Keratinocyte (primary cell): ENCODE measurements at regions not wholly inside any gene's neighbourhood (a gene's known extent, or its start where the extent isn't known, plus 50 kb on each side); places are given as distances from the start of the nearest gene placed in this dataset.

Experiments
- DNase-seq: peaks from one replicate; pipeline ENCODE4 v3.0.0-alpha.2; 2011; ENCODE audit warnings: low read depth, missing footprints, low spot score
- FAIRE-seq: peaks from 2 replicates; lab custom pipeline; 2011; peaks lifted over from hg19 to GRCh38; lab: Jason Lieb, UNC
- H2AFZ ChIP-seq: 2 replicates; pipeline ENCODE4 v1.6.0; 2012; ENCODE audit warnings: low read length, control low read depth, inconsistent platforms; ENCODE audit not compliant: control insufficient read depth
- H3K27ac ChIP-seq: 2 replicates; pipeline ENCODE4 v1.5.1; 2011; ENCODE audit warnings: low read length; ENCODE audit not compliant: control insufficient read depth, insufficient read depth
- H3K27me3 ChIP-seq: 3 replicates; pipeline ENCODE4 v1.6.0; 2011; ENCODE audit warnings: low read length; ENCODE audit not compliant: control insufficient read depth, insufficient read depth; ENCODE audit errors: extremely low read depth
- H3K36me3 ChIP-seq, 2 experiments: 2 replicates in 1 of 2; 3 replicates in 1 of 2; pipeline ENCODE4 v1.5.1; 2011; ENCODE audit warnings: low read length in 2 of 2, mild to moderate bottlenecking in 1 of 2; ENCODE audit not compliant: control insufficient read depth in 2 of 2, insufficient read depth in 2 of 2; ENCODE audit errors: extremely low read depth in 1 of 2
- H3K4me1 ChIP-seq: 3 replicates; pipeline ENCODE4 v1.5.1; 2011; ENCODE audit warnings: low read length; ENCODE audit not compliant: control insufficient read depth, insufficient read depth; ENCODE audit errors: extremely low read depth
- H3K4me2 ChIP-seq: 3 replicates; pipeline ENCODE4 v1.6.0; 2011; ENCODE audit warnings: low read depth, low read length; ENCODE audit not compliant: control insufficient read depth, insufficient read depth; ENCODE audit errors: extremely low read depth
- H3K4me3 ChIP-seq, 3 experiments: fragments of 200-600 bp in 1 of 3; sonication (generic) in 1 of 3; 2 replicates in 2 of 3; 3 replicates in 1 of 3; pipeline ENCODE4 v1.5.1; 2011 to 2016; ENCODE audit warnings: low read length in 3 of 3, mild to moderate bottlenecking in 3 of 3, control low read depth in 2 of 3, inconsistent platforms in 1 of 3, low read depth in 1 of 3, mixed read lengths in 1 of 3, mixed run types in 1 of 3, moderate library complexity in 1 of 3; ENCODE audit not compliant: control insufficient read depth in 2 of 3, insufficient read depth in 2 of 3; ENCODE audit errors: extremely low read depth in 1 of 3
- H3K79me2 ChIP-seq: 2 replicates; pipeline ENCODE4 v1.6.0; 2012; ENCODE audit warnings: low read length; ENCODE audit not compliant: control insufficient read depth, insufficient read depth
- H3K9ac ChIP-seq: 3 replicates; pipeline ENCODE4 v1.6.0; 2011; ENCODE audit warnings: low read length; ENCODE audit not compliant: control insufficient read depth, insufficient read depth; ENCODE audit errors: extremely low read depth
- H3K9me1 ChIP-seq: 3 replicates; pipeline ENCODE4 v1.6.0; 2011; ENCODE audit warnings: low read length; ENCODE audit not compliant: control insufficient read depth, insufficient read depth; ENCODE audit errors: extremely low read depth
- H3K9me3 ChIP-seq: 2 replicates; pipeline ENCODE4 v1.5.1; 2012; ENCODE audit warnings: low read depth, low read length; ENCODE audit not compliant: control insufficient read depth
- H4K20me1 ChIP-seq: 3 replicates; pipeline ENCODE4 v1.6.0; 2011; ENCODE audit warnings: low read length; ENCODE audit not compliant: control insufficient read depth, insufficient read depth; ENCODE audit errors: extremely low read depth
- CTCF ChIP-seq, 3 experiments: IDR thresholded peaks in 1 of 3; conservative IDR thresholded peaks in 1 of 3; optimal IDR thresholded peaks in 1 of 3; 2 replicates in 2 of 3; 3 replicates in 1 of 3; pipeline versions ENCODE3 to v1.5.1; 2011; ENCODE audit warnings: low read length in 3 of 3, mild to moderate bottlenecking in 3 of 3, moderate library complexity in 2 of 3, control low read depth in 1 of 3, inconsistent platforms in 1 of 3; ENCODE audit not compliant: insufficient read depth in 2 of 3; ENCODE audit errors: extremely low read depth in 1 of 3
- EZH2 ChIP-seq: IDR thresholded peaks from one replicate; pipeline ENCODE4 v1.6.1; 2012; ENCODE audit warnings: inconsistent platforms, mild to moderate bottlenecking, low read length, moderate library complexity
- dilution Hi-C: fragments of 300-500 bp; cut with MboI; formaldehyde crosslinking; loops from one replicate; pipeline ENCODE4 v1.7.0; 2020; ENCODE audit warnings: low sequenced_read_pairs; ENCODE audit not compliant: extremely low pct_ligation_motif_present

- H3K79me2 ChIP-seq, result no peaks in the 10 kb centered on the region
- no peaks in the 10 kb centered on the region for H3K9me1 ChIP-seq
- TF ChIP-seq CTCF (optimal IDR thresholded peaks at IDR 0.05 in 1 of 3, IDR thresholded peaks at IDR 0.05 in 1 of 3, conservative IDR thresholded peaks at IDR 0.05 in 1 of 3; ENCODE audit: extremely low read depth in 1 of 3, insufficient read depth in 2 of 3, low read length in 3 of 3) (no peak), EZH2 (no peak)
- no peaks in the 10 kb centered on the region for H3K27me3 ChIP-seq
- H3K9ac ChIP-seq, result no peak overlapping the region
- H3K4me2 ChIP-seq, result no peak overlapping the region
- no peak overlapping the region for H2AFZ ChIP-seq
- dilution Hi-C loops, result no loop called here
- DNase-seq (no peak), FAIRE-seq (no peak)
- no peaks in the 10 kb centered on the region for H4K20me1 ChIP-seq
- no peaks in the 10 kb centered on the region for H3K4me1 ChIP-seq
- no peak overlapping the region for H3K4me3 ChIP-seq
- H3K9me3 ChIP-seq, result no peaks in the 10 kb centered on the region
- H3K36me3 ChIP-seq, result no peaks in the 10 kb centered on the region
- H3K27ac ChIP-seq, result no peak overlapping the region
Observed at GRCh38 chr3:109548192-109548938, 211.0 kb upstream of the DPPA4 start.

- DNase-seq (no peak), FAIRE-seq (no peak)
- Histone ChIP-seq H3K27ac (no peak overlapping the region), H3K9me1 (no peaks in the 10 kb centered on the region), H3K9me3 (no peaks in the 10 kb centered on the region), H3K4me3 (no peak overlapping the region), H3K36me3 (no peaks in the 10 kb centered on the region), H3K27me3 (no peaks in the 10 kb centered on the region), H3K79me2 (no peaks in the 10 kb centered on the region), H3K4me2 (no peak overlapping the region), H3K9ac (no peak overlapping the region), H3K4me1 (no peaks in the 10 kb centered on the region), H4K20me1 (no peaks in the 10 kb centered on the region), H2AFZ (no peak overlapping the region)
- dilution Hi-C loops, result no loop called here
- TF ChIP-seq CTCF (optimal IDR thresholded peaks at IDR 0.05 in 1 of 3, IDR thresholded peaks at IDR 0.05 in 1 of 3, conservative IDR thresholded peaks at IDR 0.05 in 1 of 3; ENCODE audit: extremely low read depth in 1 of 3, insufficient read depth in 2 of 3, low read length in 3 of 3) (peak in 1 of 3 experiments; percentile 7), EZH2 (no peak)
Observed at GRCh38 chr3:109553591-109554371, 216.4 kb upstream of the DPPA4 start.
